MM.1S (cell line): ENCODE measurements at regions not wholly inside any gene's neighbourhood (a gene's known extent, or its start where the extent isn't known, plus 50 kb on each side); places are given as distances from the start of the nearest gene placed in this dataset.

Experiments
- CTCF ChIP-seq: fragments of 300-600 bp; sonication (generic); IDR thresholded peaks from 2 replicates; pipeline ENCODE4 v1.5.1; 2016; ENCODE audit warnings: antibody characterized with exemption, low read length, mixed read lengths
- EZH2phosphoT487 ChIP-seq: fragments of 300-600 bp; sonication (generic); IDR thresholded peaks from 2 replicates; pipeline ENCODE4 v1.6.1; 2018; ENCODE audit warnings: antibody characterized with exemption, low read length

GRCh38 chr12:126389220-126389841 lies 1324.1 kb downstream of the AACS start:
- TF ChIP-seq CTCF (no peak), EZH2phosphoT487 (no peak)
